OCI-LY7 (cell line): ENCODE measurements at regions not wholly inside any gene's neighbourhood (a gene's known extent, or its start where the extent isn't known, plus 50 kb on each side); places are given as distances from the start of the nearest gene placed in this dataset.

Experiments used
- BruUV-seq: library from RNA; stranded (reverse); fragments of 400-500 nt; replicated peaks from 2 replicates; lab custom pipeline; 2021; lab: Mats Ljungman, UMichigan
- CTCF ChIA-PET: fragments of 300-600 bp; sonication (Branson Sonifier 250); formaldehyde crosslinking; loops from one replicate; lab custom pipeline; 2022; ENCODE audit warnings: antibody characterized with exemption; ENCODE audit not compliant: unreplicated experiment; lab: Charles Lee
- POLR2A ChIA-PET: fragments of 300-600 bp; sonication (Branson Sonifier 250); formaldehyde crosslinking; loops from one replicate; lab custom pipeline; 2022; ENCODE audit warnings: antibody characterized with exemption; lab: Charles Lee
- DNase-seq: peaks from one replicate; pipeline ENCODE4 v3.0.0-alpha.2; 2015; ENCODE audit warnings: low spot score
- H2AFZ ChIP-seq: fragments of 200-600 bp; sonication (generic), shearing (Covaris generic); 2 replicates; pipeline ENCODE4 v1.6.1; 2014; ENCODE audit warnings: mild to moderate bottlenecking, antibody characterized with exemption, low read length, moderate library complexity
- H3K27ac ChIP-seq: fragments of 200-600 bp; sonication (generic); 2 replicates; pipeline ENCODE4 v1.5.1; 2014; ENCODE audit warnings: mixed run types, low read depth, mild to moderate bottlenecking, moderate library complexity, low read length, inconsistent platforms; ENCODE audit not compliant: poor library complexity, severe bottlenecking
- H3K36me3 ChIP-seq: fragments of 200-600 bp; sonication (generic); 2 replicates; pipeline ENCODE4 v1.6.1; 2014; ENCODE audit warnings: mild to moderate bottlenecking, antibody characterized with exemption, low read length, moderate library complexity, mixed read lengths; ENCODE audit not compliant: insufficient read depth
- H3K4me1 ChIP-seq: fragments of 200-600 bp; sonication (generic); 2 replicates; pipeline ENCODE4 v1.5.1; 2014; ENCODE audit warnings: mild to moderate bottlenecking, low read length; ENCODE audit not compliant: insufficient read depth, poor library complexity, severe bottlenecking
- H3K4me2 ChIP-seq: fragments of 200-600 bp; sonication (generic); 2 replicates; pipeline ENCODE4 v1.6.1; 2014; ENCODE audit warnings: mild to moderate bottlenecking, low read length
- H3K4me3 ChIP-seq: fragments of 200-600 bp; sonication (generic); 2 replicates; pipeline ENCODE4 v1.5.1; 2014; ENCODE audit warnings: mild to moderate bottlenecking, low read depth, low read length; ENCODE audit not compliant: poor library complexity, severe bottlenecking
- H3K79me2 ChIP-seq: fragments of 200-600 bp; sonication (generic); 2 replicates; pipeline ENCODE4 v1.6.1; 2016; ENCODE audit warnings: low read depth, mild to moderate bottlenecking, low read length, moderate library complexity, mixed read lengths; ENCODE audit not compliant: insufficient read depth
- H3K9me2 ChIP-seq: fragments of 200-600 bp; sonication (generic); 2 replicates; pipeline ENCODE4 v1.6.1; 2016; ENCODE audit warnings: mild to moderate bottlenecking, low read length, mixed read lengths; ENCODE audit not compliant: insufficient read depth
- H3K9me3 ChIP-seq: fragments of 200-600 bp; sonication (generic); 2 replicates; pipeline ENCODE4 v1.6.1; 2014; ENCODE audit warnings: mild to moderate bottlenecking, mixed run types, low read length, mixed read lengths
- H4K20me1 ChIP-seq: fragments of 200-600 bp; sonication (generic); 2 replicates; pipeline ENCODE4 v1.6.1; 2014; ENCODE audit warnings: mild to moderate bottlenecking, antibody characterized with exemption, low read length, moderate library complexity, mixed read lengths; ENCODE audit not compliant: insufficient read depth
- EZH2phosphoT487 ChIP-seq: fragments of 200-600 bp; sonication (generic); IDR thresholded peaks from 2 replicates; pipeline ENCODE4 v1.6.1; 2018; ENCODE audit warnings: low read depth, borderline replicate concordance, mild to moderate bottlenecking, mixed run types, antibody characterized with exemption, low read length, moderate library complexity, mixed read lengths
- intact Hi-C: fragments of 100-400 bp; cut with micrococcal nuclease; formaldehyde crosslinking; loops from one replicate; pipeline ENCODE4 v1.10.0; 2022; ENCODE audit not compliant: unreplicated experiment
- TF ChIP-seq, protein P1 (sequence below): fragments of 200-600 bp; sonication (generic); conservative IDR thresholded peaks from 2 replicates; pipeline ENCODE4 v1.5.1; 2014; ENCODE audit warnings: mild to moderate bottlenecking, antibody characterized with exemption, low read length, moderate library complexity, mixed read lengths

DNA sequence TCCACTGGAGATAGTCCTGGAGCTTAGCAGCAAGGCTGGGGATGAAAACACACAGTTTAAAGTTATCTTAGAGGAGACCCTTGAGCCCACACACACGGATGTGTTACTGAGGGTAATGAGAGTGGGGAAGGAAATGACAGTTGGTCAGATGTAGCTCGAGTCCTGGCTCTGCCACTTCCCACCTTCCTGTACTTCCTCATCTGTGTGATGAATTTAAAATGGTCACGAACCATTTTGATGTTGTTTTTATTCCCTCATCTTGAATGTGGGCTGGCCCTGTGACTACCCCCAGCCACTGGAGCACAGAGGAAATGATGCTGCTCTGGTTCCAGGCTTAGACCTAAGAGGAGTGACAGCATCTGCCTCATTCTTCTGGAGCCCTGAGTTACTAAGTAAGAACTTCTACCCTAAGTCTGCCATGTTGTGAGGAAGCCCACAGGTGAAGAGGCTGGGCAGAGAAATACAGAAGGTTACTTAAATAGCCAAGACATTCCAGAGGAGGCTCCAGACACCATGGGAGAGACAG, 141.2 kb downstream of the NRN1 start:
- H2AFZ ChIP-seq: peak overlapping the region; percentile 2; the same call in 1 of the 2 replicates
- no peak overlapping the region for H3K4me2 ChIP-seq
- CTCF ChIA-PET: no interaction called here
- H3K79me2 ChIP-seq: no peaks in the 10 kb centered on the region
- DNase-seq: no peak
- no peaks in the 10 kb centered on the region for H3K4me1 ChIP-seq
- no peaks in the 10 kb centered on the region for H4K20me1 ChIP-seq
- no peaks in the 10 kb centered on the region for H3K36me3 ChIP-seq
- intact Hi-C loops: no loop called here
- POLR2A ChIA-PET: no interaction called here
- H3K4me3 ChIP-seq: no peak overlapping the region
- H3K9me3 ChIP-seq: no peaks in the 10 kb centered on the region
- TF ChIP-seq EZH2phosphoT487: no peak
- TF ChIP-seq, protein P1, sequence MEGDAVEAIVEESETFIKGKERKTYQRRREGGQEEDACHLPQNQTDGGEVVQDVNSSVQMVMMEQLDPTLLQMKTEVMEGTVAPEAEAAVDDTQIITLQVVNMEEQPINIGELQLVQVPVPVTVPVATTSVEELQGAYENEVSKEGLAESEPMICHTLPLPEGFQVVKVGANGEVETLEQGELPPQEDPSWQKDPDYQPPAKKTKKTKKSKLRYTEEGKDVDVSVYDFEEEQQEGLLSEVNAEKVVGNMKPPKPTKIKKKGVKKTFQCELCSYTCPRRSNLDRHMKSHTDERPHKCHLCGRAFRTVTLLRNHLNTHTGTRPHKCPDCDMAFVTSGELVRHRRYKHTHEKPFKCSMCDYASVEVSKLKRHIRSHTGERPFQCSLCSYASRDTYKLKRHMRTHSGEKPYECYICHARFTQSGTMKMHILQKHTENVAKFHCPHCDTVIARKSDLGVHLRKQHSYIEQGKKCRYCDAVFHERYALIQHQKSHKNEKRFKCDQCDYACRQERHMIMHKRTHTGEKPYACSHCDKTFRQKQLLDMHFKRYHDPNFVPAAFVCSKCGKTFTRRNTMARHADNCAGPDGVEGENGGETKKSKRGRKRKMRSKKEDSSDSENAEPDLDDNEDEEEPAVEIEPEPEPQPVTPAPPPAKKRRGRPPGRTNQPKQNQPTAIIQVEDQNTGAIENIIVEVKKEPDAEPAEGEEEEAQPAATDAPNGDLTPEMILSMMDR: no peak
- BruUV-seq: no TSS peak
- no peaks in the 10 kb centered on the region for H3K9me2 ChIP-seq
- no peak overlapping the region for H3K27ac ChIP-seq

DNA sequence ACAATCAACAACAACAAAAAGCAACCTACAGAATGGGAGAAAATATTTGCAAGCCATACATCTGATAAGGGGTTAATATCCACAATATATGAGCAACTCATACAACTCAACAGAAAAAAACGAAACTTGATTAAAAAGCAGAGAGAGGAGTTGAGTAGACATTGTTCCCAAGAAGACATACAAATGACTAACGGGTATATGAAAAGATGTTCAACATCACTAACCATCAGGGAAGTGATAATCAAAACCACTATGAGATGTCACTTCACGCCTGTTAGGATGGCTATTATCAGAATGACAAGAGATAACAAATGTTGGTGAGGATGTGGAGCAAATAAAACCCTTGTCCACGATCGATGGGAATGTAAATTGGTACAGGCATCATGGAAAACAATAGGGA, 145.9 kb downstream of the NRN1 start:
- intact Hi-C loops: no loop called here
- H4K20me1 ChIP-seq: no peaks in the 10 kb centered on the region
- ChIA-PET POLR2A (no interaction called here), CTCF (no interaction called here)
- no peaks in the 10 kb centered on the region for H3K9me2 ChIP-seq
- no peak overlapping the region for H3K4me3 ChIP-seq
- BruUV-seq: no TSS peak
- no peak overlapping the region for H2AFZ ChIP-seq
- TF ChIP-seq, protein P1: no peak
- TF ChIP-seq EZH2phosphoT487: no peak
- no peak for DNase-seq
- no peaks in the 10 kb centered on the region for H3K4me1 ChIP-seq
- H3K79me2 ChIP-seq: no peaks in the 10 kb centered on the region
- no peak overlapping the region for H3K4me2 ChIP-seq
- H3K27ac ChIP-seq: no peak overlapping the region
- no peaks in the 10 kb centered on the region for H3K36me3 ChIP-seq
- H3K9me3 ChIP-seq: no peaks in the 10 kb centered on the region

DNA sequence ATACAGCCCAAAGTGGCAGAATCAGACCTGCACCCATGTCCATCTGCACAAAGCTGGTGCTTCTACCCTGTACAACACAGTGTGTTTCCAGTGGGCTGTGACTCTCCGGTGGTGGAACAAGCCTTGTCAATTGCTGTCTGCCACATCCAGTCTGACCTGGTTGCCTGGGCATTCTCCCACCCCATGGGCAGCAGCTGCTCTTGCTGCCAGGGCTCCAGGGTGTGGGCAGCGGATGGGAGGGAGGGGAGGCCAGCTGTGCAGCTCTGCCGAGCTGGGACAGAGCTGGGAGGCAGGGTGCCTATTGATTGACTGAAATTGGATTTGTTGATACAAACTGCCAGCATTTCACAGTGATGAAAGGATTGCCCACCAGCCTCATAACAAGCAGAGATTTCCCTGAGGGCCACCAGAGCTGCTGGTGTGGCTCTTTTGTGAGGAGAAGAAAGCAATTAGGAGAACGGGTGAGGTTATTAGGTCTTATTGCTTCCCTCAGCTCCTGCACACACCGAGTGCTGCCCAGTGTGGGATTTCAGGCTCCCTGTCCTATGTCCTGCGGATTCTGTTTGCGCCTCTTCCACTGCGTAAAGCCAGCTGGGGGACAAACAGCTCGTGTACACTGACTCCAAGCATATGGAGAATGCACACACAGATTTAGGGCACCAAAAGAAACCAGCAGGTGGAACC, 150.8 kb downstream of the NRN1 start:
- no peaks in the 10 kb centered on the region for H3K4me1 ChIP-seq
- no peak overlapping the region for H3K4me3 ChIP-seq
- ChIA-PET CTCF (no interaction called here), POLR2A (interaction anchor here (0.7 kb wide), 1 partner anchor 1422 kb away, joined by 3 read pairs; no protein-coding TSS in a partner anchor)
- BruUV-seq: no TSS peak
- TF ChIP-seq EZH2phosphoT487: no peak
- TF ChIP-seq, protein P1: no peak
- H4K20me1 ChIP-seq: no peaks in the 10 kb centered on the region
- no peaks in the 10 kb centered on the region for H3K36me3 ChIP-seq
- intact Hi-C loops: no loop called here
- H3K9me2 ChIP-seq: no peaks in the 10 kb centered on the region
- H3K4me2 ChIP-seq: no peak overlapping the region
- no peak overlapping the region for H3K27ac ChIP-seq
- no peak for DNase-seq
- no peak overlapping the region for H2AFZ ChIP-seq
- no peaks in the 10 kb centered on the region for H3K79me2 ChIP-seq
- no peaks in the 10 kb centered on the region for H3K9me3 ChIP-seq
